RPMI8226 (cell line): ENCODE measurements at regions not wholly inside any gene's neighbourhood (a gene's known extent, or its start where the extent isn't known, plus 50 kb on each side); places are given as distances from the start of the nearest gene placed in this dataset.

Experiments used
- DNase-seq: peaks from one replicate; pipeline ENCODE4 v3.0.0-alpha.2; 2015

- DNase-seq, result no peak
Observed at GRCh38 chr13:74084375-74084935, 49.7 kb downstream of the KLF12 start.

GRCh38 chr13:74082741-74083160, 51.5 kb downstream of the KLF12 start:
- DNase-seq, result no peak

- no peak for DNase-seq
Observed at GRCh38 chr13:74080762-74081161, 53.4 kb downstream of the KLF12 start.

- no peak for DNase-seq
Observed at GRCh38 chr13:74077792-74078191, 56.4 kb downstream of the KLF12 start.

- no peak for DNase-seq
Observed at GRCh38 chr13:74077375-74077774, 56.8 kb downstream of the KLF12 start.

- no peak for DNase-seq
Observed at GRCh38 chr13:74074723-74075122, 59.5 kb downstream of the KLF12 start.

- DNase-seq, result no peak
Observed at GRCh38 chr13:74073274-74073673, 60.9 kb downstream of the KLF12 start.

GRCh38 chr13:74070513-74070912, 63.7 kb downstream of the KLF12 start:
- DNase-seq, result no peak

- no peak for DNase-seq
Observed at GRCh38 chr13:74070065-74070464, 64.1 kb downstream of the KLF12 start.

- DNase-seq, result no peak
Observed at GRCh38 chr13:74068471-74068870, 65.7 kb downstream of the KLF12 start.

- no peak for DNase-seq
Observed at GRCh38 chr13:74067818-74068217, 66.4 kb downstream of the KLF12 start.

GRCh38 chr13:74066937-74067336, 67.3 kb downstream of the KLF12 start:
- no peak for DNase-seq

GRCh38 chr13:74064805-74065312, 69.3 kb downstream of the KLF12 start:
- no peak for DNase-seq

- DNase-seq, result no peak
Observed at GRCh38 chr13:74063533-74064100, 70.6 kb downstream of the KLF12 start.

- peak; percentile 9 for DNase-seq
Observed at GRCh38 chr13:74062933-74063332, 71.3 kb downstream of the KLF12 start.

- DNase-seq, result no peak
Observed at GRCh38 chr13:74061926-74062595, 72.1 kb downstream of the KLF12 start.

- no peak for DNase-seq
Observed at GRCh38 chr13:74056801-74057542, 77.2 kb downstream of the KLF12 start.

GRCh38 chr13:74052402-74052928, 81.7 kb downstream of the KLF12 start:
- no peak for DNase-seq

- no peak for DNase-seq
Observed at GRCh38 chr13:74048756-74049155, 85.4 kb downstream of the KLF12 start.

GRCh38 chr13:74047931-74048600, 86.1 kb downstream of the KLF12 start:
- no peak for DNase-seq

- no peak for DNase-seq
Observed at GRCh38 chr13:74046431-74046830, 87.8 kb downstream of the KLF12 start.

- DNase-seq, result no peak
Observed at GRCh38 chr13:74045583-74045982, 88.6 kb downstream of the KLF12 start.

- no peak for DNase-seq
Observed at GRCh38 chr13:74043237-74043636, 91.0 kb downstream of the KLF12 start.
